ENCODE measurements at regions not wholly inside any gene's neighbourhood (a gene's known extent, or its start where the extent isn't known, plus 50 kb on each side); places are given as distances from the start of the nearest gene placed in this dataset.

- Histone ChIP-seq H3K9me2 (ENCODE audit: insufficient read depth) (no peaks in the 10 kb centered on the region), H3K27ac (ENCODE audit: low read depth, low read length) (no peak overlapping the region), H2AFZ (ENCODE audit: low read depth, low read length, poor library complexity, severe bottlenecking) (no peak overlapping the region), H3K9ac (ENCODE audit: low read length) (no peak overlapping the region), H3K4me3 (replicated peaks in 1 of 2; ENCODE audit: low read depth in 1 of 2, low read length in 2 of 2) (no peak overlapping the region), H3K4me1 (ENCODE audit: control insufficient read depth in 1 of 2, insufficient read depth in 2 of 2, low read length in 2 of 2) (no peaks in the 10 kb centered on the region), H3K79me2 (ENCODE audit: insufficient read depth, low read length) (no peaks in the 10 kb centered on the region), H3K9me3 (ENCODE audit: control insufficient read depth in 1 of 2, insufficient read depth in 1 of 2, low read depth in 1 of 2, low read length in 2 of 2) (no peaks in the 10 kb centered on the region), H3K4me2 (ENCODE audit: low read length) (no peak overlapping the region), H3K27me3 (ENCODE audit: insufficient read depth, low read length) (no peaks in the 10 kb centered on the region), H3K36me3 (ENCODE audit: control insufficient read depth in 1 of 2, insufficient read depth in 2 of 2, low read length in 2 of 2) (no peaks in the 10 kb centered on the region), H4K20me1 (ENCODE audit: insufficient read depth) (no peaks in the 10 kb centered on the region)
- DNase-seq (ENCODE audit: low read depth, low spot score) (no peak), ATAC-seq (no peak)
- BruUV-seq (replicated peaks), result no TSS peak
- ChIA-PET CTCF (interaction anchor here (1.0 kb wide), 1 partner anchor 26 kb away, joined by 3 read pairs; no protein-coding TSS in a partner anchor), RAD21 (ENCODE audit: low non-redundant PET in 1 of 2, low total read pairs in 2 of 2, uncharacterized antibody in 2 of 2, unreplicated experiment in 2 of 2) (no interaction called here), POLR2A (no interaction called here)
- intact Hi-C loops (cut with micrococcal nuclease), result no loop called here
- TF ChIP-seq TCF7L2 (IDR thresholded peaks at IDR 0.05; ENCODE audit: borderline replicate concordance, extremely low read depth, insufficient read depth, insufficient read length) (no peak), ZNF274 (IDR thresholded peaks at IDR 0.05; ENCODE audit: low read depth, low read length) (no peak), SIN3A (IDR thresholded peaks at IDR 0.05; ENCODE audit: low read depth) (no peak), SP1 (IDR thresholded peaks at IDR 0.05; ENCODE audit: low read depth) (no peak), FOSL1 (IDR thresholded peaks at IDR 0.05; ENCODE audit: low read depth) (no peak), EZH2phosphoT487 (IDR thresholded peaks at IDR 0.05; ENCODE audit: borderline replicate concordance) (no peak), RAD21 (IDR thresholded peaks at IDR 0.05; ENCODE audit: low read depth) (no peak), EZH2 (IDR thresholded peaks at IDR 0.05) (no peak), CBX3 (IDR thresholded peaks at IDR 0.05; ENCODE audit: low read depth) (no peak), JUND (IDR thresholded peaks at IDR 0.05) (no peak), YY1 (IDR thresholded peaks at IDR 0.05; ENCODE audit: extremely low read depth, insufficient replicate concordance, low read depth, low read length) (no peak), CEBPB (IDR thresholded peaks at IDR 0.05; ENCODE audit: low read depth) (no peak), EGR1 (IDR thresholded peaks at IDR 0.05; ENCODE audit: low read depth) (no peak)
- TF ChIP-seq, protein P1, sequence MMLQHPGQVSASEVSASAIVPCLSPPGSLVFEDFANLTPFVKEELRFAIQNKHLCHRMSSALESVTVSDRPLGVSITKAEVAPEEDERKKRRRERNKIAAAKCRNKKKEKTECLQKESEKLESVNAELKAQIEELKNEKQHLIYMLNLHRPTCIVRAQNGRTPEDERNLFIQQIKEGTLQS (IDR thresholded peaks at IDR 0.05), result no peak
- TF ChIP-seq, protein P2, sequence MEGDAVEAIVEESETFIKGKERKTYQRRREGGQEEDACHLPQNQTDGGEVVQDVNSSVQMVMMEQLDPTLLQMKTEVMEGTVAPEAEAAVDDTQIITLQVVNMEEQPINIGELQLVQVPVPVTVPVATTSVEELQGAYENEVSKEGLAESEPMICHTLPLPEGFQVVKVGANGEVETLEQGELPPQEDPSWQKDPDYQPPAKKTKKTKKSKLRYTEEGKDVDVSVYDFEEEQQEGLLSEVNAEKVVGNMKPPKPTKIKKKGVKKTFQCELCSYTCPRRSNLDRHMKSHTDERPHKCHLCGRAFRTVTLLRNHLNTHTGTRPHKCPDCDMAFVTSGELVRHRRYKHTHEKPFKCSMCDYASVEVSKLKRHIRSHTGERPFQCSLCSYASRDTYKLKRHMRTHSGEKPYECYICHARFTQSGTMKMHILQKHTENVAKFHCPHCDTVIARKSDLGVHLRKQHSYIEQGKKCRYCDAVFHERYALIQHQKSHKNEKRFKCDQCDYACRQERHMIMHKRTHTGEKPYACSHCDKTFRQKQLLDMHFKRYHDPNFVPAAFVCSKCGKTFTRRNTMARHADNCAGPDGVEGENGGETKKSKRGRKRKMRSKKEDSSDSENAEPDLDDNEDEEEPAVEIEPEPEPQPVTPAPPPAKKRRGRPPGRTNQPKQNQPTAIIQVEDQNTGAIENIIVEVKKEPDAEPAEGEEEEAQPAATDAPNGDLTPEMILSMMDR (IDR thresholded peaks at IDR 0.05 in 2 of 3, conservative IDR thresholded peaks at IDR 0.05 in 1 of 3; ENCODE audit: borderline replicate concordance in 1 of 3, insufficient read depth in 1 of 3, low read depth in 2 of 3, low read length in 2 of 3), result no peak
- TF ChIP-seq, protein P3, sequence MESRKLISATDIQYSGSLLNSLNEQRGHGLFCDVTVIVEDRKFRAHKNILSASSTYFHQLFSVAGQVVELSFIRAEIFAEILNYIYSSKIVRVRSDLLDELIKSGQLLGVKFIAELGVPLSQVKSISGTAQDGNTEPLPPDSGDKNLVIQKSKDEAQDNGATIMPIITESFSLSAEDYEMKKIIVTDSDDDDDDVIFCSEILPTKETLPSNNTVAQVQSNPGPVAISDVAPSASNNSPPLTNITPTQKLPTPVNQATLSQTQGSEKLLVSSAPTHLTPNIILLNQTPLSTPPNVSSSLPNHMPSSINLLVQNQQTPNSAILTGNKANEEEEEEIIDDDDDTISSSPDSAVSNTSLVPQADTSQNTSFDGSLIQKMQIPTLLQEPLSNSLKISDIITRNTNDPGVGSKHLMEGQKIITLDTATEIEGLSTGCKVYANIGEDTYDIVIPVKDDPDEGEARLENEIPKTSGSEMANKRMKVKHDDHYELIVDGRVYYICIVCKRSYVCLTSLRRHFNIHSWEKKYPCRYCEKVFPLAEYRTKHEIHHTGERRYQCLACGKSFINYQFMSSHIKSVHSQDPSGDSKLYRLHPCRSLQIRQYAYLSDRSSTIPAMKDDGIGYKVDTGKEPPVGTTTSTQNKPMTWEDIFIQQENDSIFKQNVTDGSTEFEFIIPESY (IDR thresholded peaks at IDR 0.05; ENCODE audit: extremely low read depth, insufficient replicate concordance, low read length), result no peak
These were observed 112.0 kb downstream of the BARHL2 start for GRCh38 chr1:90605070-90605469.
